Fibroblast of villous mesenchyme (primary cell): ENCODE measurements at regions not wholly inside any gene's neighbourhood (a gene's known extent, or its start where the extent isn't known, plus 50 kb on each side); places are given as distances from the start of the nearest gene placed in this dataset.

Experiments used
- DNase-seq: peaks from one replicate; pipeline ENCODE4 v3.0.0-alpha.2; 2010; ENCODE audit warnings: low read depth
- H3K4me3 ChIP-seq: 2 replicates; pipeline ENCODE4 v1.5.1; 2011; ENCODE audit warnings: low read depth, mild to moderate bottlenecking, low read length
- TF ChIP-seq, protein P1 (sequence below): IDR thresholded peaks from 2 replicates; pipeline ENCODE4 v1.5.1; 2012; ENCODE audit warnings: low read depth, mild to moderate bottlenecking, low read length; ENCODE audit not compliant: insufficient read depth

DNA sequence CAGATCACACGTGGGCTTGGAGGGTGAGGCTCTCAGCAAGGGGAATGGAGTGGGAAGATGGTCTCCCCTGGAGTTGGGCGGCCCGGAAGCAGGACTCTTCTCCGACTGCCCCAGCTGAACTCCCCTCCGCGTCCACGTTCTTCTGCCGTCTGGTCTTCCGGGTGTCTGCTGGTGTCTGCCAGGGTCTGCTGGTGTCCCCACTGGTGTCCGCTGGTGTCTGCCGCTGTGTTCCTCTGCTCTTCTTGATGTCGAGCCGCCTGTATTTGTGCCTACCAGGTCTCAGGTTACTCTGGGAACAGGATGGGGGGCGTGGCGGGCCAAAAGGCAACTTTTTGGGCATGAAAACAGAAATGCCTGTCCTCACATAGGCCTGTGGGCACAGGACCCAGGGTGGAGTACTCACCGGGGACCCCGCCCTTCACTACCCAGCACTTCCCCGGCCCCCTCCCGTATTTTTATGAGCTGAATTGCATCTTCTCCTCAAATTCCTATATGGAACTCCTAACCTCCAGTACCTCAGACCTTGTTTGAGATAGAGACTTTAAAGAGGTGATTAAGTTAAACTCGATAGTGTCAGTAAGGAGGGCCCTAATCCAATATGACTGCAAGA is 675.4 kb downstream of the SEMA5A start:
- TF ChIP-seq, protein P1, sequence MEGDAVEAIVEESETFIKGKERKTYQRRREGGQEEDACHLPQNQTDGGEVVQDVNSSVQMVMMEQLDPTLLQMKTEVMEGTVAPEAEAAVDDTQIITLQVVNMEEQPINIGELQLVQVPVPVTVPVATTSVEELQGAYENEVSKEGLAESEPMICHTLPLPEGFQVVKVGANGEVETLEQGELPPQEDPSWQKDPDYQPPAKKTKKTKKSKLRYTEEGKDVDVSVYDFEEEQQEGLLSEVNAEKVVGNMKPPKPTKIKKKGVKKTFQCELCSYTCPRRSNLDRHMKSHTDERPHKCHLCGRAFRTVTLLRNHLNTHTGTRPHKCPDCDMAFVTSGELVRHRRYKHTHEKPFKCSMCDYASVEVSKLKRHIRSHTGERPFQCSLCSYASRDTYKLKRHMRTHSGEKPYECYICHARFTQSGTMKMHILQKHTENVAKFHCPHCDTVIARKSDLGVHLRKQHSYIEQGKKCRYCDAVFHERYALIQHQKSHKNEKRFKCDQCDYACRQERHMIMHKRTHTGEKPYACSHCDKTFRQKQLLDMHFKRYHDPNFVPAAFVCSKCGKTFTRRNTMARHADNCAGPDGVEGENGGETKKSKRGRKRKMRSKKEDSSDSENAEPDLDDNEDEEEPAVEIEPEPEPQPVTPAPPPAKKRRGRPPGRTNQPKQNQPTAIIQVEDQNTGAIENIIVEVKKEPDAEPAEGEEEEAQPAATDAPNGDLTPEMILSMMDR, result no peak
- no peak for DNase-seq
- no peak overlapping the region for H3K4me3 ChIP-seq

DNA sequence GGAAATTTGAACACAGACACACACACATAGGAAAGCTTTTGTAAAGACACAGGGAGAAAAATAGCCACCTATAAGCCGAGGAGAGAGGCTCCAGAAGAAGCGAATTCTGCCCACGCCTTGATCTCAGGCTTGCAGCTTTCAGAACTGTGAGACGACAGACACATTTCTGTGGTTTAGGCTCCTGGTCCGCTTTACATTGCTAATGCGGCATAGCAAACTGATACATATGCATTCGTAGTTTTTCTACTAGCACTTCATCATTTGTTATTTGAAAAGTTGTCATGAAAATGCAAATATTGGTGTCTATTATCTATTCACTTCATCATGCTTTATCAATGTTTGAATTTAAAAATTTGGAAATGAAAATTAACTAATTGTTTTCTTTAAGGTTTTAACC is 674.9 kb downstream of the SEMA5A start:
- no peak for DNase-seq
- no peak overlapping the region for H3K4me3 ChIP-seq
- TF ChIP-seq, protein P1, result no peak

DNA sequence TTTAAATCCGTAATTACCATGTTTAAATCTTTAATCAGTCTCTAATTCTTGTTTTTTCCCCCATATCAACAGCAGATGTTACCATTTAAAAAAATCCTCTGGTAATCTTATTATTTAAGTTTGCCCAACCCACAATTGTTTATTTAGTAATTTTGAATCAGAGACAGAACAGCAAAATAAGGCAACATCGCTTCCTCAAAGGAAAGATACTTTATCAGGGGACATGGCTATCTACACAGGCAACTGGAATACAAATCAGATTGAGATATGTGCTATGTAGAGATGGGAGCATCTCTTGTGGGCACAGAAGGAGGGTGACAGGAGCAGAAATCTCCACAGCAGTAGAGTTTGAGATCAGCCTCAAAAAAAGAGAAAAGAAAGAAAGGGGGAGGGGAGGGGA is 674.4 kb downstream of the SEMA5A start:
- H3K4me3 ChIP-seq, result no peak overlapping the region
- TF ChIP-seq, protein P1, result no peak
- DNase-seq, result no peak

DNA sequence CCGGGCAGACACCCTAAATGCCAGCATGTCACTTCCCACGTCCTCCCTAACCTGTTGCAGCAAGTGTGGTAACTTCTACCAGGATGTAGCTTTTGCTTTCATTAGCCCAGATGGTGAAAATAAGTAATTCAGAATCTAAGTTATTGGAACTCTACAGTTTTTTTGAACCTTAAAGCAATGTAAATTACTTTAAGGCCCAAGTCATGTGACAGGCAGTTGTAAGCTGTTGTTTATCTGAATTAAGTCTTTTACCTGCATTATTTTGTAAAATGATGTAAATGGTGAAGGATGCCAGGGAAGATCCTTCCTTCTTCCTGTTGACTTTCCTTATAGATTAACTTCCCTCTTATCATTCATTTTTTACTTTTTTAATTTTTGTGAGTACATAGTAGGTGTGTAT is 670.2 kb downstream of the SEMA5A start:
- H3K4me3 ChIP-seq, result no peak overlapping the region
- TF ChIP-seq, protein P1, result no peak
- DNase-seq, result no peak

DNA sequence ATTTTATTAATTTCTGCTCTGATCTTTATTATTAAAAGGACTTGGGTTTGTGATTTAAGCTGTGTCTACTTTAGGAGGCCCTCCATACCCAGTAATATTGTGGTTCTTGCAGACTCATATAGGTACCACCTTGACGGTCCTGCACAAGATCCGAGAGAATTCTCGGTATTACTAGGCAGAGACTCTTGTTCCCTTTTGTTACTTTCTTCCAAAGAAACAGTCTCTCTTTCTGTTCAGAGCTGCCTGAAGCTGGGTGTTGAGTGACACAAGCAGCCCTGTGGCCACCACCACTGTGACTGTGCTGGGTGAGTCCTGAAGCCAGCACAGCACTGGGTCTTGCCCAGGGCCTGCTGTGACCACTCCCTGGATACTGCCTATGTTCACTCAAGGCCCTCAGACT is 666.6 kb downstream of the SEMA5A start:
- no peak overlapping the region for H3K4me3 ChIP-seq
- TF ChIP-seq, protein P1, result no peak
- no peak for DNase-seq

DNA sequence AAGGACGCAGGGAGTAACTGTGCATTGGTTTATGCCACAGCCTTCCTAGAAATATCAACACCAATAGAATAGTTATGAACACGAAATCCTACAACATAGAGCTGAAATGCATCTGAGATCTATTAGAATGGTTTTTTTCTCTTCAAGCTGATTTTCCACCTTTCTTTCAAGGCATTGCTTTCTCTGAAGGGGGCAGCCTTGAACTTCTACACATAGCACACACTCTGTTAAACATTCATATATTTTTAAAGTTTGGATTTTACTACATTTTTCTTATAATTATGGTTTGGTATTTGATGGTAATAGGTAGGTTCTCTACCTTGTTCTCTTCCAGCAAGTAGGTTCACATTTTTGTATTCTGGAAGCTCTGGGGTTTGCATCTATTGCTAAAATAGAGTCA is 661.8 kb downstream of the SEMA5A start:
- no peak overlapping the region for H3K4me3 ChIP-seq
- DNase-seq, result no peak
- TF ChIP-seq, protein P1, result no peak

DNA sequence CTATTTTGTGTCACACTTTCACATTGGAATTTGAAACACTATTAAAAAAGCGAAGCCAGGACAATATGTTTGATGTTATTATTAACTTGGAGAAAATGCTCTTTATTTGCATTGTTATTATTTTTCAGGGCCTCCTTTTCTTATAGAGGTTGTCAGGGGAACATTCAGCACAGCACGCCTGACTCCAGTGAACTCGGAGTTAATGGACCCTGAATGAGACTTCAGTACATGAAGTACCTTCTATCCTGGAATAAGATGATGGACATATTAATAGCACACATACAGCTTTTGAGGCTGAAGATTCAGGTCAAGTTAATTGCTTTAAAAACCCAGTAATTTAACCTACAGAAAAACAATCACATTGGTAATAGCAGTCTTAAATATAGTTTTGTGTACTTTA is 652.9 kb downstream of the SEMA5A start:
- DNase-seq, result no peak
- TF ChIP-seq, protein P1, result no peak
- no peak overlapping the region for H3K4me3 ChIP-seq
